Endothelial cell of umbilical vein (primary cell): ENCODE measurements at regions not wholly inside any gene's neighbourhood (a gene's known extent, or its start where the extent isn't known, plus 50 kb on each side); places are given as distances from the start of the nearest gene placed in this dataset.

Experiments used
- BruUV-seq: library from RNA; stranded (reverse); fragments of 400-500 nt; replicated peaks from 2 replicates; lab custom pipeline; 2021; lab: Mats Ljungman, UMichigan
- CTCF ChIA-PET: fragments of 300-600, 350-600 bp; sonication (Branson Sonifier 250); formaldehyde crosslinking; loops from one replicate; lab custom pipeline; 2021; ENCODE audit warnings: antibody characterized with exemption, inconsistent platforms; lab: Charles Lee
- POLR2A ChIA-PET: fragments of 300-600, 350-600 bp; sonication (Branson Sonifier 250); formaldehyde crosslinking; loops from one replicate; lab custom pipeline; 2021; ENCODE audit warnings: antibody characterized with exemption, inconsistent platforms; lab: Charles Lee
- DNase-seq: peaks from one replicate; pipeline ENCODE4 v3.0.0-alpha.2; 2011; ENCODE audit warnings: low read depth, low spot score
- FAIRE-seq: peaks from 2 replicates; lab custom pipeline; 2011; peaks lifted over from hg19 to GRCh38; lab: Jason Lieb, UNC
- H2AFZ ChIP-seq: 2 replicates; pipeline ENCODE4 v1.6.0; 2012; ENCODE audit warnings: low read depth, low read length, control low read depth, inconsistent platforms
- H3K27ac ChIP-seq: 2 replicates; pipeline ENCODE4 v1.5.1; 2011; ENCODE audit warnings: low read depth, mild to moderate bottlenecking, control low read depth, low read length, moderate library complexity; ENCODE audit not compliant: insufficient read depth
- H3K27me3 ChIP-seq, 2 experiments: 2 replicates each; pipeline versions ENCODE4 v1.6.0 to v1.6.1; 2011; ENCODE audit warnings: low read length in 2 of 2, mixed read lengths in 1 of 2; ENCODE audit not compliant: control insufficient read depth in 2 of 2, insufficient read depth in 2 of 2
- H3K36me3 ChIP-seq, 2 experiments: 2 replicates in 1 of 2; 3 replicates in 1 of 2; pipeline ENCODE4 v1.5.1; 2011; ENCODE audit warnings: low read length in 2 of 2, mild to moderate bottlenecking in 1 of 2, moderate library complexity in 1 of 2; ENCODE audit not compliant: control insufficient read depth in 2 of 2, insufficient read depth in 2 of 2; ENCODE audit errors: extremely low read depth in 1 of 2
- H3K4me1 ChIP-seq: 3 replicates; pipeline ENCODE4 v1.5.1; 2011; ENCODE audit warnings: mild to moderate bottlenecking, low read length; ENCODE audit not compliant: control insufficient read depth, insufficient read depth; ENCODE audit errors: extremely low read depth
- H3K4me2 ChIP-seq: 2 replicates; pipeline ENCODE4 v1.6.1; 2011; ENCODE audit warnings: low read length, control low read depth, mixed read lengths; ENCODE audit not compliant: insufficient read depth
- H3K4me3 ChIP-seq, 3 experiments: fragments of 200-600 bp in 1 of 3; sonication (generic), shearing (Covaris generic) in 1 of 3; replicated peaks in 1 of 3; 2 replicates each; pipeline ENCODE4 v1.5.1; 2011 to 2016; ENCODE audit warnings: control low read depth in 3 of 3, low read length in 3 of 3, mild to moderate bottlenecking in 2 of 3, inconsistent platforms in 1 of 3, low read depth in 1 of 3, moderate library complexity in 1 of 3; ENCODE audit not compliant: insufficient read depth in 1 of 3
- H3K79me2 ChIP-seq: 2 replicates; pipeline ENCODE4 v1.6.0; 2012; ENCODE audit warnings: low read length, inconsistent platforms; ENCODE audit not compliant: control insufficient read depth, insufficient read depth
- H3K9ac ChIP-seq: replicated peaks from 2 replicates; pipeline ENCODE3; 2011; ENCODE audit warnings: low read length, control low read depth; ENCODE audit not compliant: insufficient read depth; ENCODE audit errors: extremely low read depth
- H3K9me1 ChIP-seq: replicated peaks from 3 replicates; pipeline ENCODE4 v1.6.0; 2011; ENCODE audit warnings: mild to moderate bottlenecking, low read length; ENCODE audit not compliant: control insufficient read depth, insufficient read depth; ENCODE audit errors: extremely low read depth
- H3K9me3 ChIP-seq: replicated peaks from 2 replicates; pipeline ENCODE4 v1.5.1; 2012; ENCODE audit warnings: low read length, inconsistent platforms; ENCODE audit not compliant: control insufficient read depth, insufficient read depth
- H4K20me1 ChIP-seq: replicated peaks from 2 replicates; pipeline ENCODE3; 2011; ENCODE audit warnings: mild to moderate bottlenecking, low read length; ENCODE audit not compliant: control insufficient read depth, insufficient read depth; ENCODE audit errors: extremely low read depth
- EZH2 ChIP-seq: IDR thresholded peaks from 2 replicates; pipeline ENCODE4 v1.6.1; 2012; ENCODE audit warnings: borderline replicate concordance, low read depth, mild to moderate bottlenecking, moderate library complexity, low read length, inconsistent platforms; ENCODE audit not compliant: severe bottlenecking
- FOS ChIP-seq: IDR thresholded peaks from 2 replicates; pipeline ENCODE4 v1.6.1; 2011; ENCODE audit warnings: mild to moderate bottlenecking, low read length, moderate library complexity, borderline replicate concordance; ENCODE audit not compliant: insufficient read depth
- GATA2 ChIP-seq: IDR thresholded peaks from 2 replicates; pipeline ENCODE4 v1.7.0; 2011; ENCODE audit warnings: low read depth, mild to moderate bottlenecking, moderate library complexity, mixed read lengths, low read length; ENCODE audit not compliant: insufficient read length, insufficient read depth
- JUN ChIP-seq: IDR thresholded peaks from 2 replicates; pipeline ENCODE4 v1.6.1; 2011; ENCODE audit warnings: borderline replicate concordance, low read depth; ENCODE audit not compliant: insufficient read length, insufficient read depth
- MYC ChIP-seq: IDR thresholded peaks from one replicate; pipeline ENCODE4 v1.6.1; 2011; ENCODE audit warnings: mild to moderate bottlenecking, low read depth, low read length
- POLR2A ChIP-seq: IDR thresholded peaks from 2 replicates; pipeline ENCODE4 v1.6.1; 2012; ENCODE audit warnings: low read depth, mild to moderate bottlenecking, control low read depth, low read length
- POLR2AphosphoS5 ChIP-seq: IDR thresholded peaks from 2 replicates; pipeline ENCODE4 v1.6.1; 2012; ENCODE audit warnings: low read depth, mild to moderate bottlenecking, control low read depth, low read length, moderate library complexity; ENCODE audit not compliant: insufficient read depth
- dilution Hi-C: fragments of 300-500 bp; cut with MboI; formaldehyde crosslinking; loops from one replicate; pipeline ENCODE4 v1.15.0; 2019; ENCODE audit warnings: low sequenced_read_pairs; ENCODE audit not compliant: extremely low pct_ligation_motif_present
- intact Hi-C: fragments of 100-400 bp; cut with micrococcal nuclease; formaldehyde crosslinking; loops from one replicate; pipeline ENCODE4 v1.10.0; 2022
- TF ChIP-seq, protein P1 (sequence below), 2 donors: IDR thresholded peaks; 1 replicate in 1 of 2; 2 replicates in 1 of 2; pipeline ENCODE4 v1.5.1; 2011; ENCODE audit warnings: low read length in 2 of 2, mild to moderate bottlenecking in 2 of 2, moderate library complexity in 2 of 2, control low read depth in 1 of 2, inconsistent platforms in 1 of 2, low read depth in 1 of 2; ENCODE audit not compliant: insufficient read depth in 1 of 2; ENCODE audit errors: extremely low read depth in 1 of 2
- TF ChIP-seq, protein P2 (sequence below): IDR thresholded peaks from 2 replicates; pipeline ENCODE4 v1.6.1; 2011; ENCODE audit not compliant: insufficient read depth, insufficient read length

GRCh38 chr18:61241260-61241853 lies 91.9 kb upstream of the CDH20 start:
- dilution Hi-C loops, result no loop called here
- ChIA-PET POLR2A (no interaction called here), CTCF (interaction anchor here (0.8 to 1.3 kb wide), 3 partner anchors 14 to 433 kb away, joined by 3 read pairs; no protein-coding TSS in a partner anchor)
- H3K27me3 ChIP-seq, result peaks cover 0 to 1% of the 10 kb centered on the region in 2 experiments
- no peaks in the 10 kb centered on the region for H3K4me1 ChIP-seq
- no peak for DNase-seq
- H3K9me3 ChIP-seq, result no peaks in the 10 kb centered on the region
- no peaks in the 10 kb centered on the region for H4K20me1 ChIP-seq
- H3K27ac ChIP-seq, result no peak overlapping the region
- H3K79me2 ChIP-seq, result no peaks in the 10 kb centered on the region
- no peak overlapping the region for H3K4me3 ChIP-seq
- TF ChIP-seq JUN, result no peak
- no peak overlapping the region for H2AFZ ChIP-seq
- intact Hi-C loops, result no loop called here
- no peaks in the 10 kb centered on the region for H3K9me1 ChIP-seq
- no TSS peak for BruUV-seq
- no peak overlapping the region for H3K9ac ChIP-seq
- FAIRE-seq, result no peak
- no peaks in the 10 kb centered on the region for H3K36me3 ChIP-seq
- H3K4me2 ChIP-seq, result no peak overlapping the region

GRCh38 chr18:61244632-61245031 lies 88.6 kb upstream of the CDH20 start:
- Histone ChIP-seq H3K4me3 (no peak overlapping the region), H3K27ac (no peak overlapping the region), H4K20me1 (no peaks in the 10 kb centered on the region), H3K4me1 (no peaks in the 10 kb centered on the region), H3K36me3 (no peaks in the 10 kb centered on the region), H3K9ac (no peak overlapping the region), H3K9me1 (no peaks in the 10 kb centered on the region), H2AFZ (no peak overlapping the region), H3K27me3 (peaks cover 0 to 1% of the 10 kb centered on the region in 2 experiments), H3K79me2 (no peaks in the 10 kb centered on the region), H3K4me2 (no peak overlapping the region), H3K9me3 (no peaks in the 10 kb centered on the region)
- FAIRE-seq (no peak), DNase-seq (no peak)
- ChIA-PET CTCF (no interaction called here), POLR2A (no interaction called here)
- dilution Hi-C loops, result no loop called here
- BruUV-seq, result no TSS peak
- TF ChIP-seq, protein P1, sequence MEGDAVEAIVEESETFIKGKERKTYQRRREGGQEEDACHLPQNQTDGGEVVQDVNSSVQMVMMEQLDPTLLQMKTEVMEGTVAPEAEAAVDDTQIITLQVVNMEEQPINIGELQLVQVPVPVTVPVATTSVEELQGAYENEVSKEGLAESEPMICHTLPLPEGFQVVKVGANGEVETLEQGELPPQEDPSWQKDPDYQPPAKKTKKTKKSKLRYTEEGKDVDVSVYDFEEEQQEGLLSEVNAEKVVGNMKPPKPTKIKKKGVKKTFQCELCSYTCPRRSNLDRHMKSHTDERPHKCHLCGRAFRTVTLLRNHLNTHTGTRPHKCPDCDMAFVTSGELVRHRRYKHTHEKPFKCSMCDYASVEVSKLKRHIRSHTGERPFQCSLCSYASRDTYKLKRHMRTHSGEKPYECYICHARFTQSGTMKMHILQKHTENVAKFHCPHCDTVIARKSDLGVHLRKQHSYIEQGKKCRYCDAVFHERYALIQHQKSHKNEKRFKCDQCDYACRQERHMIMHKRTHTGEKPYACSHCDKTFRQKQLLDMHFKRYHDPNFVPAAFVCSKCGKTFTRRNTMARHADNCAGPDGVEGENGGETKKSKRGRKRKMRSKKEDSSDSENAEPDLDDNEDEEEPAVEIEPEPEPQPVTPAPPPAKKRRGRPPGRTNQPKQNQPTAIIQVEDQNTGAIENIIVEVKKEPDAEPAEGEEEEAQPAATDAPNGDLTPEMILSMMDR (IDR thresholded peaks at IDR 0.05; ENCODE audit: extremely low read depth in 1 of 2, insufficient read depth in 1 of 2, low read depth in 1 of 2, low read length in 2 of 2), result no peak
- TF ChIP-seq JUN (no peak), POLR2A (no peak), EZH2 (no peak), POLR2AphosphoS5 (no peak), FOS (no peak), GATA2 (no peak), MYC (no peak)
- TF ChIP-seq, protein P2, sequence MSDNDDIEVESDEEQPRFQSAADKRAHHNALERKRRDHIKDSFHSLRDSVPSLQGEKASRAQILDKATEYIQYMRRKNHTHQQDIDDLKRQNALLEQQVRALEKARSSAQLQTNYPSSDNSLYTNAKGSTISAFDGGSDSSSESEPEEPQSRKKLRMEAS, result no peak
- intact Hi-C loops, result no loop called here
